ENCODE measurements at regions not wholly inside any gene's neighbourhood (a gene's known extent, or its start where the extent isn't known, plus 50 kb on each side); places are given as distances from the start of the nearest gene placed in this dataset.

DNA sequence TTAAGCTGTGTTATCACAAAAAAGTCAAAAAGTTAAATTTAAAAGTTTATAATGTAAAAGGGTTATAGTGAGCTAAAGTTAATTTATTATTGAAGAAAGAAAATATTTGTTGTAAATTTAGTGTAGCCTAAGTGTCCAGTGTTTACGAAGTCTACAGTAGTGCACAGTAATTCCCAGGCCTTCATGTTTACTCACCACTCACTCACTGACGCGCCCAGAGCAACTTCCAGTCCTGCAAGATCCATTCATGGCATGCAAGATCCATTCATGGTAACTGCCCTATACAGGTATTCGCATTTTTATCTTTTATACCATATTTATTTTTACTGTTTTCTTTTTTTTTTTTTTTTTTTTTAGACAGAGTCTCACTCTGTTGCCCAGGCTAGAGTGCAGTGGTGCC lies 69.5 kb downstream of the TPRA1 start:
- H2AFZ ChIP-seq (ENCODE audit: low read depth, low read length) = no peak overlapping the region
- no peak overlapping the region for H3K4me3 ChIP-seq (ENCODE audit: low read length)
- no peaks in the 10 kb centered on the region for H3K9me3 ChIP-seq (ENCODE audit: insufficient read depth, low read length)
- H3K79me2 ChIP-seq (ENCODE audit: low read length) = no peaks in the 10 kb centered on the region
- H3K36me3 ChIP-seq (replicated peaks; ENCODE audit: low read depth, low read length) = no peaks in the 10 kb centered on the region
- H3K4me1 ChIP-seq (ENCODE audit: low read length) = no peaks in the 10 kb centered on the region
- TF ChIP-seq EZH2phosphoT487 (IDR thresholded peaks at IDR 0.05; ENCODE audit: low read depth) = no peak
- TF ChIP-seq, protein P1, sequence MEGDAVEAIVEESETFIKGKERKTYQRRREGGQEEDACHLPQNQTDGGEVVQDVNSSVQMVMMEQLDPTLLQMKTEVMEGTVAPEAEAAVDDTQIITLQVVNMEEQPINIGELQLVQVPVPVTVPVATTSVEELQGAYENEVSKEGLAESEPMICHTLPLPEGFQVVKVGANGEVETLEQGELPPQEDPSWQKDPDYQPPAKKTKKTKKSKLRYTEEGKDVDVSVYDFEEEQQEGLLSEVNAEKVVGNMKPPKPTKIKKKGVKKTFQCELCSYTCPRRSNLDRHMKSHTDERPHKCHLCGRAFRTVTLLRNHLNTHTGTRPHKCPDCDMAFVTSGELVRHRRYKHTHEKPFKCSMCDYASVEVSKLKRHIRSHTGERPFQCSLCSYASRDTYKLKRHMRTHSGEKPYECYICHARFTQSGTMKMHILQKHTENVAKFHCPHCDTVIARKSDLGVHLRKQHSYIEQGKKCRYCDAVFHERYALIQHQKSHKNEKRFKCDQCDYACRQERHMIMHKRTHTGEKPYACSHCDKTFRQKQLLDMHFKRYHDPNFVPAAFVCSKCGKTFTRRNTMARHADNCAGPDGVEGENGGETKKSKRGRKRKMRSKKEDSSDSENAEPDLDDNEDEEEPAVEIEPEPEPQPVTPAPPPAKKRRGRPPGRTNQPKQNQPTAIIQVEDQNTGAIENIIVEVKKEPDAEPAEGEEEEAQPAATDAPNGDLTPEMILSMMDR (IDR thresholded peaks at IDR 0.05; ENCODE audit: low read depth, low read length) = no peak
- H4K20me1 ChIP-seq (ENCODE audit: insufficient read depth, low read length) = no peaks in the 10 kb centered on the region
- peaks cover 32% of the 10 kb centered on the region for H3K27me3 ChIP-seq (ENCODE audit: low read depth, low read length)
- H3K4me2 ChIP-seq (ENCODE audit: low read length) = no peak overlapping the region
- no peak overlapping the region for H3K27ac ChIP-seq (ENCODE audit: low read length)
- no peak overlapping the region for H3K9ac ChIP-seq (ENCODE audit: low read length)

DNA sequence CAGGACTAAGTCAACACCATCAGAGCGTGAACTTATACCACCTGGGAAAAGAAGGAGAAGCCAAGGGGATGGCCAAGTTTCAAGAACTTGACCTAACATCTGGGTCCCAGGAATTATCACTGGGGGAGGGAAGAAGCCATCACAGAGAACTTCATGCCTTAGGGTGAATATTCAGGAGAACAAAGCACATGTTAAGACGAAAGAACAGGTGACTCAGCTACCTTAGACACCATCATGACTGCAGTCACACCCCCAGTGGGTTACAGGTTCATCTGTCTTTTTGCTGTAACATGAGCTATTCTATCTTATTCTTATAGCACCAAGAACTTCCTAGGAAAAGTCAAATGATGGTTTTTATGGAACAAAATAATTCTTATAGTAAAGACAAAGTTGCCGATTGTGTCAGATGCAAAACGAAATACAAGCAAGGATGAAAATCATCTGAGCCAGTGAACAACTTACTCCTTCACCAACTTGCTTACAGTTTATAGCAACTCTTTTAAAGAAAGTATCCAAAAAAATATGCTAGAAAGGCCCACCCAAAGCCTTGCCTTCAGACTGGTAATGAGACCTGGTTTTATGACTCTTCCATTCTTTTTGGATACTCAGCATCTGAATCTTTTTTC lies 72.0 kb downstream of the TPRA1 start:
- H3K4me1 ChIP-seq (ENCODE audit: low read length) = no peaks in the 10 kb centered on the region
- H3K36me3 ChIP-seq (replicated peaks; ENCODE audit: low read depth, low read length) = no peaks in the 10 kb centered on the region
- no peak overlapping the region for H3K4me2 ChIP-seq (ENCODE audit: low read length)
- H2AFZ ChIP-seq (ENCODE audit: low read depth, low read length) = no peak overlapping the region
- no peaks in the 10 kb centered on the region for H3K79me2 ChIP-seq (ENCODE audit: low read length)
- no peak overlapping the region for H3K9ac ChIP-seq (ENCODE audit: low read length)
- no peak overlapping the region for H3K27ac ChIP-seq (ENCODE audit: low read length)
- no peak overlapping the region for H3K4me3 ChIP-seq (ENCODE audit: low read length)
- no peak for TF ChIP-seq EZH2phosphoT487 (IDR thresholded peaks at IDR 0.05; ENCODE audit: low read depth)
- TF ChIP-seq, protein P1 (IDR thresholded peaks at IDR 0.05; ENCODE audit: low read depth, low read length) = no peak
- H3K9me3 ChIP-seq (ENCODE audit: insufficient read depth, low read length) = no peaks in the 10 kb centered on the region
- peaks cover 29% of the 10 kb centered on the region for H3K27me3 ChIP-seq (ENCODE audit: low read depth, low read length)
- no peaks in the 10 kb centered on the region for H4K20me1 ChIP-seq (ENCODE audit: insufficient read depth, low read length)

DNA sequence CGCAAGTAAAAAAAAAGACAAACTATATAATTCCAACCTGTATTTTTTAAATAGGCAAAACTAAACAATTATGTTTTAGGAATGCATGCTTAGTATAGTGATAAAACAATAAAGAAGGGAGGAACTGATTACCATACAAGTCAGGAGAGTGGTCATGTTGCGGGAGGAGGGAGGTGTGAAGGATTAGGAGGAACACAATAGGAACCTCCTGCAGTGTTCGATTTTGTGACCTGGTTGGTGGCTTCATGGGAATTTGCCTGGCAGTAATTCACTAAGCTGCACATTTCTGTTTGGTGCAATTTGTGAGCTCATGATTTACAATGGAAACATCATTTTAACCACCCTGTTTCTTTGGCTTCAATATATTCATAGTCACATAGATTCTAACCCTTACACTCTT lies 78.3 kb downstream of the TPRA1 start:
- Histone ChIP-seq H3K4me3 (ENCODE audit: low read length) (no peak overlapping the region), H3K36me3 (replicated peaks; ENCODE audit: low read depth, low read length) (no peaks in the 10 kb centered on the region), H3K27me3 (ENCODE audit: low read depth, low read length) (peaks cover 10% of the 10 kb centered on the region; the same call in 1 of the 2 replicates), H3K4me1 (ENCODE audit: low read length) (no peaks in the 10 kb centered on the region), H3K4me2 (ENCODE audit: low read length) (no peak overlapping the region), H4K20me1 (ENCODE audit: insufficient read depth, low read length) (no peaks in the 10 kb centered on the region), H3K79me2 (ENCODE audit: low read length) (no peaks in the 10 kb centered on the region), H3K9ac (ENCODE audit: low read length) (no peak overlapping the region), H3K27ac (ENCODE audit: low read length) (no peak overlapping the region), H2AFZ (ENCODE audit: low read depth, low read length) (no peak overlapping the region), H3K9me3 (ENCODE audit: insufficient read depth, low read length) (no peaks in the 10 kb centered on the region)
- TF ChIP-seq, protein P1 (IDR thresholded peaks at IDR 0.05; ENCODE audit: low read depth, low read length) = no peak
- TF ChIP-seq EZH2phosphoT487 (IDR thresholded peaks at IDR 0.05; ENCODE audit: low read depth) = no peak

DNA sequence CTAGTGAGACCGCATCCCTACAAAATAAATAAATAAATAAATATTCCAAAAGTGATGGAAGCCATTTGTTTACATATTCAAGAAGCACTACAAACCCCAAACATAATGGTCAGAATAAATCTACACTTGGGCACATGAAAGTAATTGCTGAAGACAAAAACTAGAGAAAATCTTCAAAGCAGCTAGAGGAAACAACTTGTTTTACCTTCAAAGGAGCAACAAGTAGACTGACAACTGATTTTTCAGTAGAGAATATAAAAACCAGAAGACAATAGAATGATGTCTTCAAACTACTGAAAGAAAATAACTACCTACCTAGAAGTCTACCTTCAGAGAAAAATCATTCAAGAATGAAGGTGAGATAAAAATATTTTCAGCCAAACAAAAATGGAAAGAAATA lies 89.4 kb downstream of the TPRA1 start:
- Histone ChIP-seq H3K4me3 (ENCODE audit: low read length) (no peak overlapping the region), H3K27me3 (ENCODE audit: low read depth, low read length) (peaks cover 22% of the 10 kb centered on the region; the same call in 1 of the 2 replicates), H2AFZ (ENCODE audit: low read depth, low read length) (no peak overlapping the region), H3K79me2 (ENCODE audit: low read length) (no peaks in the 10 kb centered on the region), H3K9ac (ENCODE audit: low read length) (no peak overlapping the region), H3K36me3 (replicated peaks; ENCODE audit: low read depth, low read length) (no peaks in the 10 kb centered on the region), H3K4me1 (ENCODE audit: low read length) (no peaks in the 10 kb centered on the region), H3K9me3 (ENCODE audit: insufficient read depth, low read length) (no peaks in the 10 kb centered on the region; the same call in 1 of the 2 replicates), H3K4me2 (ENCODE audit: low read length) (no peak overlapping the region), H4K20me1 (ENCODE audit: insufficient read depth, low read length) (no peaks in the 10 kb centered on the region), H3K27ac (ENCODE audit: low read length) (no peak overlapping the region)
- TF ChIP-seq, protein P1 (IDR thresholded peaks at IDR 0.05; ENCODE audit: low read depth, low read length) = no peak
- no peak for TF ChIP-seq EZH2phosphoT487 (IDR thresholded peaks at IDR 0.05; ENCODE audit: low read depth)
